NCI-H510A treated with DMSO at 0.1 percent for 48 hours (cell line): ENCODE measurements at regions not wholly inside any gene's neighbourhood (a gene's known extent, or its start where the extent isn't known, plus 50 kb on each side); places are given as distances from the start of the nearest gene placed in this dataset.

ENCODE experiments used
- DNase-seq: peaks from one replicate; lab custom pipeline; 2025; lab: John Stamatoyannopoulos, UW

DNA sequence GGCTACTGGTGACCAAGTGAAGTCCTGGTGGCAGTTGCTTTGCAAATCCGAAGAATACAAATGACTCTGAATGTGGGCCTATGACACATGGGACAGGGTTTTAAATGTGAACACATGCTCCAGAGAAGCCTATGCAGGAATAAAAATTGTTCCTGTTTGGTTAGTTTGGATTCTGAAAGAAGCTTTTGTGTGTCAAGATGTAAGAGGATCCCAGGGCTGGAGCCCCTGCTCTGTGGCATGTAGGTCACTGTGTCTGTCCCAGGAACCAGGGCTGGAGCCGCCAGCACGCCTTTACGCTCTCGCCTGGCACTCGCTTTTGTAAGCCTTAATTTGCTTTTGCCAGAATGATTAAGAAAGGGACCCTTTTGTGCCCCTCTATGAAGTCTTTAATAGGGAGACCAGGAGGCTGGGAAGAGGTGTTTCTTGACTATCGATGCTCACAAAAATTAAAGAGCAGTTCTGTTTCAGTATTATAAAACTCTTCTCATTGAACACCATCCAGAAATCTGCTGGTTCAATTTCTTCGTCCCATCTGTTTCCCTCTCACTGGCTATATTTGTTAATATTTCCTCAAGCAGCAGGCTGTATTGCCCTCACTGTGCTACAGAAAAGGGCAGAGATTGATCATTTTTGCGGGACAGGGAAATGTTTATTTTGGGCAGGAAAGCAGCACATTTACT lies 532.7 kb upstream of the POU3F3 start:
- no peak for DNase-seq

DNA sequence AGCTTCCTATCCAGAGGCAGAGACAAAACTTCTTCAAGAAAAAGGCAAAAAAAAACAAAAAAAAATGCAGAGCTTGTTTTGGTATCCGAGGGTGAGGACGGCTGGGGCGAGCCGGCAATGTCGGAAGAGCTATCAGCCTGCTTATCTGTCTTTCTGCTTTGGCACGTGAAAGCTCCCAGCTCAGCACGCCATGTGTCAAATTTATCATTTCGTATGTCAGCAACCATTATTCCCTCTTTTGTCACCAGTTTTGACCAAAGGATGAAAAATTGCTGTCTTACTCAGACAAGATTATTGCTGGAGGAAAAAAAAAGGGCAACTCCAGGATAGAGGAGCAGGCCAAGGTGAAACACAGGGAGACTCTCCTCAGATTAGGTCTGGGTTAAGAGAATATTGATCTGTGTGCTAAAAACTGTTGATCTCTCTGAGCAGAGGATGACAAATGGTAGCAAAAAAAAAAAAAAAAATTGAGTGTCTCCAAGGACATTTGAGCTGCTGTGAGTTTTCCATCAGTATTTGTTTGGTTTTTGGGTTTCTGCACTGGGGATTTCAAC lies 532.0 kb upstream of the POU3F3 start:
- DNase-seq = no peak

DNA sequence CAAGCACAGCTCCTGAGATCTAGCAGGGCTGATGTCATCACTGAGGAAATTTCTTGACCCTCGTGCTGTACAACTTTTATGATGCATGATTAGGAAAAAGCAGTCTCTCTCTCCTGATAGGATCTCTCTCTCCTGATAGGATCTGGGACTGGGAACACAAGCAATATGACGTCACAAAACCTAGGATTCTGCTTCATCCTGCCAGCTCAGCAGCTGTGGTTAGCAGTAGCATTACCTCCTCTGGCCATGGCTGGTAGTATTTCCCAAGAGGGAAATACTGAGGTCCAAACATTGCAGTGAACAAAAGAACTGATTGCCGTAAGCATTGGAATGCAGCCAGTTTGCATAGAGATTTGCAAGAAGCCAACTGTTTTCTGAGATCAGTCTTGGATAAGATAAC lies 521.2 kb upstream of the POU3F3 start:
- DNase-seq = no peak

DNA sequence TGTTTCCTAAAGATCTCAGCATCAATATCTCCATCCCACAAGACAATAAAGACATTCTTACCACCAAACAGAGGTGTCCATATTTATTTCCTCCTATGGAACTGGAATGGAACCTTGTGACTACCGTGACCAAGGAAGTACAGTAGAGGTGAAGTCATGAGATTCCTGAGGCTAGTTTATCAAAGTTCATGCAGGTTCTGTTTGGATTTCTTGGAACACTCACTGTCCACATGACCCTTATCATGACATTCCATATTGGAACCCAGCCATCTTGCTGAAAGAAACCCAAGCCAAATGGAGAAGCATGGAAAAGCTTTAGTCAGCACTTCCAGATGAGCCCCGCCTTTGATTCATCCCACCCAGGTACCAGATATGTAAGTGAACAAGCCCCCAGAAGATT lies 516.0 kb upstream of the POU3F3 start:
- DNase-seq = no peak

DNA sequence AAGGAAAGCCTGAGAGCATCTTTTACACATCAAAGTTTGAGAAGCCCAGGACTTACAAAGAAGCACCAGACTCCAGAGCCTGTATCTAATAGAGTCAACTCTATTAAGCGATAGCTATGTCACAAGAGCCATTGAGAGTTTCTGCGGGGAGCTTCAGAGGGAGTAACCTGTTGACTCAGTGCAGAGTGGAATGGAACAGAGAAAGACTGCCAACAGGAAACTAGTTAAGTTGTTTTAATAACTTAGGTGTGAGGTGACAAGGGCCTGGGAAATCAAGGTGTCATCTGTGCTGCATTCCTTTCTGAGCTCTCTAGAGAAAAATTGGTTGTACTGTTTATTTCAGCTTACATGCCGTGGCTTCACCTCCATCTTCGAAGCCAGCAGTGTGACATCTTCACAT lies 513.8 kb upstream of the POU3F3 start:
- DNase-seq = peak; percentile 82

DNA sequence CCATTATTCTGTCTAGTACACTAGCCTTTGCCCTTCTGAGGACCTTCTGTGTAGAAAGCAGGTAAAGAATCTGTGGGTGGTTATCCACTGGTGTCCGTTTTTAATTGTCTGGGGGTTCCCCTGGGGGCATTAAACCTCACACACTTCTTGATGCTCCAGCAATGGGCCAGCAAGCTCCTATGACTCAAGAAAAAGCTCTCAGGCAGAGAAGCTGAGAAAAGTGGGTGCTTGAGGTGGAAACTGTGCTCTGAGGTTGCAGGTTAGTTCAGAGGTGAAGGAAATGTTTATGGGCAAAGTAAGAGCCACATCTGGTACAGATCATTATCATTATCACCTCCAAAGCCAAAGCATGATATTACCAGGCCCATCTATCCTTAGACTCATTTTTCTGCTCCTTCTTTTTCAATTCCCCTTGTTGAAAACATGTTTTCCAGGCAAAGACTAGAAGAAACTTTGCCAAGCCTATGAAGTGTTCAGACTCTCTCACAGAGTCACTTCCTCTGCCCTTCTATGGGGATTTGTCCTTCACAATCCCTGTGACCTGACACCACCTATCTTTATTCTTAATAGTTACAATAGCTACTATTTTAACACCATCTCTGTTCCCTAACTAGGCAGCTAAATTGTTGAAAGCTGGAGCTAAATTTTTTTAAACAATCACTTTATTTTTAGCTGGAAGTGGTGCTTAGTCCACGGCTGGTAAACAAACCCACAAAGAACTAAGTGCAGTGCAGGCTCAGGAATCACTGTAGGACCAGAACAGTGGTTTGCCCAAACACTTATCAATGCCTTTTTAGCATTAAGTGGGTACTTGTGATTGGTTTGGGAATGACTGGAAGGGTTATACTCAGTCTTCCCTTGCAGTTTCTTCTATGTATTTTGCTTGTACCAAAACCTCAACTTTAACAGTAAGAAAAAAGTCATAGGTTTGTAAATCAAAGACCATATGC lies 512.8 kb upstream of the POU3F3 start:
- DNase-seq = peak; percentile 40

DNA sequence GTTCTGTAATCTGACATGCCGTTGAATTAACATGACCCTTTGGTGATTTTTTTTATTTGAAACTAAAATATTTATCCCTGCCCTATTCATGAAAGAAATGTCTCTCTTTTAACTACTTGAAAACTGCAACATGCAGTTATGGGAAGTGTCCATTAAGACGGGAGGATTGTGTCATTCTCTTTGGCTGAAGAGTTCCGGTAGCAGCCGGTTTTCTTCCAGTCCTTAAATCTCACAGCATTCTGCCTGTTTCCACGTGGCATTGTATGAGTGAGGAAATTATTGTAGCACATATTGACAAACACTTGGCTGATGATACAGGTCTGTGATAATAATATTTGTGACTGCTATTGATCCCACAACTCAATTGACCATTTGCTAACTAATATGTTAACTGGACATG lies 509.6 kb upstream of the POU3F3 start:
- DNase-seq = no peak

DNA sequence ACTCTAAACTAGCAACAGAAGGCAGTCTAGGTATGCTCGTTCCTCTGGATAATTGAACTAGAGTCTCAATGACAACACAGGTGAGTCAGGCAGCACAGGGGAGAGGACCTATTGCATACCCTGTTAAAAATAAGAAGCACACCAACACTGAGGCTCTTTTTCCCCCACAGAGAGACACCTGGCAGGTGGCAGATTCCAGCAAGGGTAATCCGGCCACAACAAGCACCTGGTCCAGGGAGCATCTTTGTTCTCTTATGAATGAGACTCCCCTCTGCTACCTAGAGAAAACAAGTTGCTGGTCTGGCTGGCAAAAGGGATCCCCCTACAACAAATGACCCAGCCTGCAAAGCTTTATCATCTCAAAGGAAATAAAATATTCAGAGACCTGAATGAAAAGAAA lies 508.9 kb upstream of the POU3F3 start:
- no peak for DNase-seq

DNA sequence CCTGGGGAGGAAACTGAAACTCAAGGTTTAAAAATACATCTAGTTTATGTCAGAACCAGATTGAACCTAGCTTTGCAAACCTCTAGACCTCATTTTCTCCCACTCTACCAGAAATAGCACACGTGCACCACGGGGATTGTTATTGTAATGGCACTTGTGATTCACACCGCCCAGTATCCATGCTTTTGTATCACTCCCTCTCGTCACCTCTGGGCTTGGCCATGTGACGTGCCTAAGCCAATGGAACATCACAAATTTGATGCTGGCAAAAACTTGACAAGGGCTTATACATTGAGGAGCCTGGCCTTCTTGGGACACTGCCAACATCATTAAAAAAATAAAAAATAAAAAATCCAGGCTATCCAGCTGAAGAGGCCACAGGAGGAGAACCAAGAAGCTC lies 495.8 kb upstream of the POU3F3 start:
- DNase-seq = no peak

DNA sequence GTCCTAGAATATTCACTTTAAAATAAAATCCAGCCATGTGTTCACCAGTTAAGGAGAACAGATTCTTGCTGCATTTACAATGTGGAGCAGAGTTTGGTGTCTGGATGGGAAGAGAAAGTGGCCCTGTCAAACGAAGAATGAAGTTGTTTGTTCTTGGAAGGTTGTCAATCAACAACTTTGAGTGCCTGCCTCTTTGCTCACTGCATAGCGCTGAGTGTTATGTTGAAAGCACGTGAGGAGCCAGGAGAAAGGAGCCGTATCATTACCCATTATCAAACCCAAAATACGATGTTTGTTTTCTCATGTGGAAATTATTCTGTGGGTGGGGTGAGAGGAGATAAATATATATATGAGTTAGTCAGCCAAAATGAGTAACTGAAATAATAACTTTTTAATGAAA lies 492.5 kb upstream of the POU3F3 start:
- peak; percentile 47 for DNase-seq

DNA sequence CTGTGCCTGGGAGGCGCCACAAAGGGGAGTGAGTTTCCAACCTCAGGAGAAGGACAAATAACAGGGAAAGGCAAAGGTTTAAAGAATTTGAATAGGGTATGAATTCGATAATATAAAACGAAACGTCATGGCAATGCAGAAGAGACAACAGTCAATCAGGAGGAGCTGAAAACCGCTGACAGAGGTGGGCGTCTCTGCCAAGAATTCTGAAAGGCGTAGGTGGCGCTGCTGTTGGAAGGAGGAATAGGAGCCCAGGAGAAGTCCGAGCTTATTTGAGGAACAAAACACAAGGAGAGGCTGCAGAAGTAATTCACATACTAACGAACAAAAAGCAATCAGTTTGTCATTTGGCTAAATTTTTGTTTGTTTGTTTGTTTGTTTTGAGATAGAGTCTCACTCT lies 485.8 kb upstream of the POU3F3 start:
- DNase-seq = no peak

DNA sequence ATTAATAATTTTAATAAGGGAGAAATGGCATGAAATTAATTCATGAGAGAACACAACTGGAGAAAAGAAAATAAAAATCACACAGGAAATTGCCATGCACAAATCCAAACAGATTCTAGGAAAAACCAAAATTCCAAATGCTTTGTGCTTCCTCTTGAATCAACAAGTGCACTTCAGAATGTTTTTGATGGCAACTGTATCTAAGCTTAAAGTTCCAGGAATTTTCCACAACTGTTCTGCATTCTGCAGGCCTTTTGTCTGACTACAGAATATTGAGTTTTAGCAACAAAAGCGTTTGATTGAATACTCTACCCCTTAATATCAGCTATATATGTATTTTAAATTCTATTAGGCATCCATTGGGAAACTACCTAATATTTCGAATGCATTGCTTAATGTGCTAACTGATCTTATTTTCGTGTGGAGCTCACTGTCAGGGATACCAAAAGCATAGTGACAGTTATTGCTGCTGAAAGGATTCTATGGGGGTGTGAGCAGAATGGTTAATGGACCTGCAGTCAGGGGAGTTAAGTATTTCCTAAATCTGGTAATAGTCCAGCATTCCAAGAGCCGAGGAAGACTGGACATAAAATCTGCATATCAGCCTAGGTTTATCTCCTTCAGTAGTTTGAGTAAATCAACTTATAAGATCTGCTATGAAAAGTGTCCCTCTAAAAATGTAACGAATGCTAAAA lies 482.7 kb upstream of the POU3F3 start:
- DNase-seq = no peak

DNA sequence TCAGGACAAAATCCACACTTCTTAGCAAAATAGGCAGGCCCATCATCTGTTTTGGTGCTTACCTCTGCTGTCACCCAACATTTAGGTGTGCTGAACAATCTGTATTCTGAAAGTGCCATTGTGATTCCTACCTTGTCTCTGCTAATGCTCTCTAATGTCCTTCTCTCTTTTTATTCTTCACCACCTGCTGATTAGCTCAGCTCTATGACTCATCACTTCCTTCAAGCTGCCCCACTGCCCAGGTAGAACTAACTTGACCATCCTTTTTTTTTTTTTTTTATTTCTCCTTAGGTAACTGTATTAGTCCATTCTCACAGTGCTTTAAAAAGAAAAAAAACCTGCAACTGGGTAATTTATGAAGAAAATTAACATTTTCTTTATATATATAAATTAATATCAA lies 478.7 kb upstream of the POU3F3 start:
- DNase-seq = peak; percentile 41

DNA sequence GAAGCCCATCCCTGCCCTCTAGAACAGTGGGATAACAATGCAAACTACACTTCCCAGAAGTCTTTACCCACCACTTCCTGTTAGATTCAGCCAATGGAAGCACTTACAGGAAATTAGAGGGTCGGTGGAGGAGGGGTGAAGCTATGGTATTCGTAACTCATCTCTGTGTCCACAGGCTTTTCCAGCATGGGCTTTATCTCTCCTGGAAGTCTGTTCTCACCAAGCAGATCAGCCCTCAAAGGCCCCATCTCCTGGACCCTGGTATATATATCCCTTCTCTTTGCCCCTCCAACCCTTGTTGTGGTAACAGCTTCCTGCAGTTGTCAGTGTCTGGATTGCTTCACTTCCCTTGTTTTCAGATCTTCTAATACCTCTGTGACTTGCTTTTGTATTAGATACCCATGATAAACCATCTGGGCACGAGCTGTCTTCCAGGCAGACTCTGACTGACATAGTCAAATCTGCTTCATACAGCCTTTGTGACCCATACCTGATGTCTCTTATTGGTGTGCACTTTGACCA lies 475.0 kb upstream of the POU3F3 start:
- DNase-seq = peak; percentile 54

DNA sequence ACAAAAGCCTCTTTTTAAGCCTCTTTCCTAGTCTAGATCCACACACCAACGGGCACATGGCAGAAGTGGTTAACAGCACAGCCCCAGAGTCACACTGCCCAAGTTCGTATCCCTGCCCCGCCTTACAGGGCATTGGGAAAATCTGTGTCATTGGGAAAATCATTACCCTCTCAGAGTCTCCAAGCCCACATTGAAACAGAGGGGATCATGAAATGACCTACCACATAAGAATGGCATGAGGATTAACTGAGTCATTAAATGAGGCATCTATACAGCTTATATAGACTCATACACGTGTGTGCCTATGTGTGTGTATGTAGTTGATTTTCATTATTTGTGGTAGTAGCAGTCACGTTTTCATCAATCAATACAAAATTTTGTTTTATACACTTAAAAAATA lies 469.0 kb upstream of the POU3F3 start:
- DNase-seq = no peak

DNA sequence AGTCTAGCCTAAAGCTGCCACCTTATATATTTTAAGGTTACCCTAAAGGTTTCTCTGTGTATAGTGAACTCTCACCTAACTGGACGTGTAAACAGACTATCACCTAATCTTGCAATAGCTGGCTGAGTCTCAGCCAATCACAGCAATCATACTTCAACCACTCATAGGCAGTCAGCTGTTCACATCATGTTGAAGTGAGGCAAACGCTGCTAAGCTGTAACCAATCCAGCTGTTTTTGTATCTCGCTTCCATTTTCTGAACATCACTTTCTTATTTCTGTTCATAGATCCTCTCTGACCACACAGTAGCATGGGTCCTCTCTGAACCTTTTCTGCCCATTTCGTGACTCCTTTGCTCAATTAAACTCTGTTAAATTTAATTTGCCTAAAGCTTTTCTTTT lies 468.2 kb upstream of the POU3F3 start:
- no peak for DNase-seq

DNA sequence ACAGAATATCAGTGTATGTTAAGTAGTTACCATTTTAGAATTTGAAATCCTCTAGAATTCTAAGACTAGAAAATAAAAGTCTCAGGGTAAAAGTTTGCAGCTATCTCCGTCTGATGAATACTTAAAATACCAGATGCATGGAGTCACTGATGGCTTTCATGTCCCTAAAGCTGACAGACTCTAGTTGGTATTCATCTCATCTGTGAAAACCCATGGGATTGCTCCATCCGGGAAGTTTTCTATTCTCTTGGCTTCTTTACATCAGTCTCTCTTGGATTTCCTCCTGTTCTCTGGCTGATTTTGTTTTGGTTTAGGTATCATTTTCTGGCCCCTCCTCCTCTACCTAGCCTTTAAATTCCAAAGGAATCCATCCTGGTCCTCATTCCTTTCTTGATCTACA lies 465.6 kb upstream of the POU3F3 start:
- DNase-seq = no peak

DNA sequence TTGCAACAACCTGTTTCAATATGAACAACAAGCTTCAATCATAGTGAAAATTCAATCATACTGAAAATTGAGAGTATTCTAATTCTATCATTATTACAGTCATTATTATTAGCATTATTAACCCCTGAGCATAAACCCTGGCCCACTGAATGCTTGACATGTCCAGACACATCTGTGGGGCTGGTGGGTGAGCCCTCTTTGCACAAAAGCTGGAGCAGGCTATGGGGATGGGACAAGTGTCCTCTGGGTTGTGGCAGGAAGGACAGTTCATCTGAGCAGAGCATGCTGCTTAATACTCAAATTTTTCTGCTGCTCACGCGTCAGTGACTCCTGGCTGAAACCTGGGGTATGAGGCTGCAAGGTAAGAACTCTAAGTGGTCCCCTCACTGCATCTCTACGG lies 451.1 kb upstream of the POU3F3 start:
- DNase-seq = no peak

DNA sequence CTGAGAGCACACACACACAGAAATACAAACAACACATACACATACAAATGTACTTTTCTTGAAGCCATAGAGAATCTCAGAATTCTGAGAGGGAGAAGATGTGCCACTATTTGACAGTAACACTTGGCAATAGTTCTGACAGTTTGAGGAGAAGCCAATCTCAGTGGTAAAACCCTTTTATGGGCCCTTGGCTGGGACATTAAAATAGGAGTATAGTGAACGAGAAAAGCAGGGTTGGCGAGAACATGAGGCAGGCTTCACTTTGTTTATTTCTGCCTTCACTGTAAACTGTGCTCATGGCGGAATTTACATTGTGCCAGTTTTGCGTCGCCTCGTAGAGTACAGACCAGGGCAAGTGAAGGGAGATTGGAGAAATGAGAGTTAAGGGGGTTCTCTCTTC lies 449.4 kb upstream of the POU3F3 start:
- DNase-seq = no peak

DNA sequence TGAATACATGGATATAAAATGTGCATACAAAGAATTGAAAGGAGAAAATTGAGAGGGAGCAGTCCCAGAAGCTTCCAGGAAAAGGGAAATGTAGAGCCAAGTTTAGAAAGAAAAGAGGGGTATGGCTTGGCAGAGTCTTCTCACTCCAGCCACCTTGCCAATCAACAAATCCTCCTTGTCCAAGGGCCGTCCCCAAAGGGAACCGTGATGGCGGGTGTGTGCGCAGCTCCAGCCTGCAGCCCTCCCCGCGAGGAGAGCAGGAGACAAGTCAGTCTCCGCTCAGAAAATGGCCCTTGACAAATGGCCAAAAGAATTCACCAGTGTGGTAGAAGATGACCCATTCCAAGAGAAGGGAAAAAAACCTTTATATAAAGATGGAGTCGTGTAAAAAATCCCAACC lies 448.3 kb upstream of the POU3F3 start:
- DNase-seq = no peak

DNA sequence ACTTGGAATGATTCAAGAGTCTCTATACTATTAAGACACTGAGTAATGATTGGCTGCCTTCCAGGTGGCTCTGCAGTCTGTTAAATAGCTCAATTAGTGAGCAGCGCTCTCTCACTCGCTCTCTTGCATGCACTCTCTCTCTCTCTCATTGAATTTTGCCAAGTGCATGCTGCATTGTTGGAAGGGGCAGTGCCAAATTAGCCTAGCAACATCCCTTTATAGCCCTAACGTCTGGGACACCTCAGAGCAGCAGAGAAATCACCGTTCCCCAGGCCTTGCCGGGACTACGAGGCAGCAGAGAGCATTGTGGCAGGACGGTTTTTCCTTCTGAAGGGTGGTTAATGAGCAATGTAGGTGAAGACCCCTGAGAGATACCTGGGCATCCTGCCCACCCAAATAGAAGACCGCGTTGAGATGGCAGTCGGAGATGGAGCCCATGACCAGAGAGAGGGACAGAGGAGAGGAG lies 447.6 kb upstream of the POU3F3 start:
- peak; percentile 60 for DNase-seq

DNA sequence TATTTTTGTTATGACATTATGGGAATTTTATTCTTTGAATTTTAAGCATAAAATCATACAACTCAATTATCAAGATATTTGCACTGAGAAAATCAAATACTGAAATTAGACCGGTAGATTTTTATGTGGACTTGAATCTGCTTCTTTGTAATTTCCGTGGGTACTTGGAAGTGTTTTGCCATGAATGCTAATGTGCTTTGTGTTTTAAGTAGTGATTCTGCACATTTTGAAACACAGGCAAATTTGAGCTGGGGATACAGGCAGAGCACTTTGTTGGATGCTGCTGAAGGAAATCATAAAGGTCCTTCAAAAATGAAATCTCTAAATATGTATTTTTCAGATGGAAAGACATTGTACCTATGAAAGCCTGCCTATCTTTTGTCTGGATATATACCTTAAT lies 446.3 kb upstream of the POU3F3 start:
- DNase-seq = no peak
